Muscle of leg (tissue), 3 donors: ENCODE measurements at regions not wholly inside any gene's neighbourhood (a gene's known extent, or its start where the extent isn't known, plus 50 kb on each side); places are given as distances from the start of the nearest gene placed in this dataset.

Experiments
- DNase-seq: peaks from one replicate; pipeline ENCODE4 v3.0.0; 2013
- H3K27ac ChIP-seq: one replicate; pipeline ENCODE4 v1.5.1; 2013; ENCODE audit warnings: mild to moderate bottlenecking, low read length, control low read depth
- H3K27me3 ChIP-seq: one replicate; pipeline ENCODE4 v1.6.1; 2013; ENCODE audit warnings: low read length; ENCODE audit not compliant: control insufficient read depth, insufficient read depth
- H3K36me3 ChIP-seq: one replicate; pipeline ENCODE4 v1.6.1; 2013; ENCODE audit warnings: low read length; ENCODE audit not compliant: control insufficient read depth, insufficient read depth
- H3K4me1 ChIP-seq: one replicate; pipeline ENCODE4 v1.6.1; 2013; ENCODE audit warnings: low read length; ENCODE audit not compliant: control insufficient read depth, insufficient read depth
- H3K4me3 ChIP-seq: one replicate; pipeline ENCODE4 v1.5.1; 2013; ENCODE audit warnings: low read length, control low read depth
- H3K9me3 ChIP-seq: replicated peaks from 2 replicates; pipeline ENCODE4 v1.6.1; 2013; ENCODE audit warnings: low read depth, low read length; ENCODE audit not compliant: control insufficient read depth
- WGBS: methylation state at CpG from one replicate; pipeline ENCODE4 v1.1.5; 2013; ENCODE audit warnings: missing lambda C conversion rate; ENCODE audit not compliant: insufficient coverage; 5-methylcytosine and 5-hydroxymethylcytosine counted together

DNA sequence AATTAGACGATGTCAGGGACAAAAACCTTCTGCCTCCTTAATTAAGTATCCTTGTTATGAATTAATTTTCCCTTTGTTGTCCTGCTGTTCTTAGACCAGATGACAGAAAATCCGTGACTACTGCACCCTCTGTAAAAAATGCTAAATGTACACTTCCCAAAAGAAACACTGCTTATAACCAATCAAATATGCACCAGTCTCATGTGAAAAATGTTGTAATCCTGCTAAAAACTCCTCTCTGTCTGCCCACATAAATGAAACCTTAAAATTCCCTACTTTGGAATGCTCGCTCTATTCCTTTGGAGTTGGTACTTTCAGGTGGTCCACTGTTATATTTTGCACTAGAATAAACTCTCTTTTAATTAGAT is 366.8 kb upstream of the CCDC179 start:
- Histone ChIP-seq H3K27ac (no peak overlapping the region), H3K4me3 (no peak overlapping the region), H3K4me1 (no peaks in the 10 kb centered on the region), H3K36me3 (no peaks in the 10 kb centered on the region), H3K27me3 (no peaks in the 10 kb centered on the region), H3K9me3 (no peaks in the 10 kb centered on the region)
- WGBS: no CpG with 5 or more reads among the region's 3 CpGs
- DNase-seq: no peak

DNA sequence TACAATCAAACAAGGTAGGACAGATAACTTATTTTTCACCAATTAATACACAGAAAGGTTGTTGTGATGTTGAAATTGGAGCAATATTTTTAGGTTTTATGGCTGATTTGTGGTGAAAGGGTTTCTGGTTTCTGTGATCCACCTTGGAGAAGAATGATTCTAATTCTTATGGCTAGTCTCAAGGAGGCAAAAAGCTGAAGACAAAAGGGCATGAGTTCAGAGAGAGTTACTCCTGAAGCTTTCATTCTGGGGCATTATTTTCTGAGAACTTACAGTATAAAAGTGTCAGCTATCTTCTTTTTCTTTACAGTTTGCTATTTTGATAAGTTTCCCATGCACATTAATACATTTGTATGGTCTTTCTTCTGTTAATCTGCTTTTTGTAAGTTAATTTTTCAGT is 372.4 kb upstream of the CCDC179 start:
- Histone ChIP-seq H3K36me3 (no peaks in the 10 kb centered on the region), H3K4me1 (no peaks in the 10 kb centered on the region), H3K27ac (no peak overlapping the region), H3K9me3 (no peaks in the 10 kb centered on the region), H3K27me3 (no peaks in the 10 kb centered on the region), H3K4me3 (no peak overlapping the region)
- DNase-seq: no peak

DNA sequence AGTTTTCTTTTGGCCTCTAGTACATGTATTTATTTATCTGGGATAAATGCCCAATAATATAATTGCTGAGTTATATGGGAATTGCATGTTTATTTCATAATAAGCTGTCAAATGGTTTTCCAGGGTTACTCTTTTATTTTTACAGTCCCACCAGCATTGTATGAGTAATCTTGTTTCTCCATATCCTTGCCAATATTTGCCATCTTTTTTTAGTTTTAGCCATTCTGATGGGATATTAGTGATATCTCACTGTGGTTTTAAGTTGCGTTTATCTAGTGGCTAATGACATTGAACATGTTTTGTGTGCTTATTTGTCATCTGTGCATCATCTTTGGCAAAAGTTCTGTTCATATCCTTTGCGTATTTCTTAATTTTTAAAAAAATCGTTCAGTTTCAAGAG is 372.8 kb upstream of the CCDC179 start:
- no CpG with 5 or more reads among the region's 3 CpGs for WGBS
- peak; percentile 15 for DNase-seq

GRCh38 chr11:23236826-23237555 is 376.7 kb upstream of the CCDC179 start:
- WGBS: no CpG with 5 or more reads among the region's 2 CpGs
- Histone ChIP-seq H3K27me3 (no peaks in the 10 kb centered on the region), H3K36me3 (no peaks in the 10 kb centered on the region), H3K9me3 (no peaks in the 10 kb centered on the region), H3K4me1 (no peaks in the 10 kb centered on the region), H3K27ac (no peak overlapping the region), H3K4me3 (no peak overlapping the region)
- DNase-seq: no peak

More for the DNA sequence above, 372.8 kb upstream of the CCDC179 start:
- Histone ChIP-seq H3K27me3 (no peaks in the 10 kb centered on the region), H3K36me3 (no peaks in the 10 kb centered on the region), H3K4me1 (no peaks in the 10 kb centered on the region), H3K9me3 (no peaks in the 10 kb centered on the region), H3K4me3 (no peak overlapping the region), H3K27ac (no peak overlapping the region)

DNA sequence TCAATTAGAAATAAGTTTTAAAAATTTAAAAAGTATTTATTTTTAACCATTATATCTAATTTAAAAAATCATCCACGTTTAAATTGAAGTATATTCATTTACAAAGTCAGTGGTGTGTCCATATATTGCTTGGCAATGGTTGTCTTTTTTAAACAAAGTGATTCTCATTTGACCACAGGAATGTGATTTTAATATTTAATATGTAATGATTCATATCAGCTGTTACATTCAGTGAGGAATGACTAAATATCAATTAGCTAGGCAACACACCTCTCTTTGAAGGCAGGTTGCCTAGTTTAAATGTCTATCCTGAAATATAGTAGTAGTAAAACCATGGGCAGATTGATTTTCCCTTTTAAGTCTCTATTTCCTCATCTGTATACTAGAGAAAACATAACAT is 392.2 kb upstream of the CCDC179 start:
- Histone ChIP-seq H3K4me1 (no peaks in the 10 kb centered on the region), H3K4me3 (no peak overlapping the region), H3K27ac (no peak overlapping the region), H3K36me3 (no peaks in the 10 kb centered on the region), H3K9me3 (no peaks in the 10 kb centered on the region), H3K27me3 (no peaks in the 10 kb centered on the region)
- WGBS: no CpG with 5 or more reads among the region's 1 CpG
- no peak for DNase-seq

DNA sequence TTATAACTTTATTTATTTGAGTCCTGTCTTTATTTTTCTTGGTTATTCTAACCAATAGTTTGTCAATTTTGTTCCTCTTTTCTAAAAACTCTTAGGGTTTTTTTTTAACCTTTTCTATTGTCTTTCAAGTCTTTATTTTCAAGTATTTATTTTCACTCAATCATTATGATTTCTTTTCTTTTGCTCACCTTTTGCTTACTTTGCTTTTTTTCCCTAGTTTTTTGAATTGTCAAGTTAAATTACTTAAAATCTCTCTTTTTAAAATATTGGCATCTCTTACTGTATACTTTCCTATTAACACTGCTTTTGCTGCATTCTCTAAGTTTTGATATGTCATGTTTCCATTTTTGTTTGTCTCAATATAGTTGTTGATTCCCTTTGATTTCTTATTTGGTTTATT is 396.8 kb upstream of the CCDC179 start:
- H3K4me3 ChIP-seq: no peak overlapping the region
- no peak overlapping the region for H3K27ac ChIP-seq
- no peak for DNase-seq
- no peaks in the 10 kb centered on the region for H3K36me3 ChIP-seq
- no peaks in the 10 kb centered on the region for H3K27me3 ChIP-seq
- H3K4me1 ChIP-seq: no peaks in the 10 kb centered on the region
- no peaks in the 10 kb centered on the region for H3K9me3 ChIP-seq

DNA sequence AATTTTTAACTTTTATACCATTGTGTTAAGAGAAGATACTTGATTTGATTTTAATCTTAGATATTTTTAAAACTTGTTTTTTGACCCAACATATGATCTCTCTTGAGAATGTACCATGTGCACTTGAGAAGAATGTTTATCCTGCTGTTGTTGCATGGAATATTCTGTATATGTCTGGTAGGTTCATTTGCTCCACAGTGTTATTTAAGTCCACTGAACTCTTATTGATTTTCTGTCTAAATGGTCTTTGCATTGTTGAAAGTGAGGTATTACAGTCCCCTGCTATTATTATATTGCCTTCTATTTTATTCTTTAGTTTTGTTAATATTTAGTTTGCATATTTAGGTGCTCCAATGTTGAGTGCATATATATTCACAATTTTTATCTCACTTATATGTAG is 397.3 kb upstream of the CCDC179 start:
- Histone ChIP-seq H3K4me3 (no peak overlapping the region), H3K27me3 (no peaks in the 10 kb centered on the region), H3K9me3 (no peaks in the 10 kb centered on the region), H3K27ac (no peak overlapping the region), H3K4me1 (no peaks in the 10 kb centered on the region), H3K36me3 (no peaks in the 10 kb centered on the region)
- DNase-seq: no peak

GRCh38 chr11:23263466-23263865 is 403.2 kb upstream of the CCDC179 start:
- no peak for DNase-seq
- H3K9me3 ChIP-seq: no peaks in the 10 kb centered on the region
- H3K27me3 ChIP-seq: no peaks in the 10 kb centered on the region
- H3K36me3 ChIP-seq: no peaks in the 10 kb centered on the region
- H3K4me1 ChIP-seq: no peaks in the 10 kb centered on the region
- no peak overlapping the region for H3K4me3 ChIP-seq
- H3K27ac ChIP-seq: no peak overlapping the region

GRCh38 chr11:23272095-23272494 is 411.8 kb upstream of the CCDC179 start:
- H3K27me3 ChIP-seq: no peaks in the 10 kb centered on the region
- H3K27ac ChIP-seq: no peak overlapping the region
- H3K9me3 ChIP-seq: no peaks in the 10 kb centered on the region
- no peak for DNase-seq
- no peaks in the 10 kb centered on the region for H3K36me3 ChIP-seq
- no peak overlapping the region for H3K4me3 ChIP-seq
- H3K4me1 ChIP-seq: no peaks in the 10 kb centered on the region

- no peak for DNase-seq
- no peaks in the 10 kb centered on the region for H3K4me1 ChIP-seq
- H3K36me3 ChIP-seq: no peaks in the 10 kb centered on the region
- H3K27me3 ChIP-seq: no peaks in the 10 kb centered on the region
- no peaks in the 10 kb centered on the region for H3K9me3 ChIP-seq
- no peak overlapping the region for H3K4me3 ChIP-seq
- 75% methylated on average over 1 of the region's 4 CpGs for WGBS
- H3K27ac ChIP-seq: no peak overlapping the region
Measured at GRCh38 chr11:23278121-23278520, 417.8 kb upstream of the CCDC179 start.

GRCh38 chr11:23280088-23280487 is 419.8 kb upstream of the CCDC179 start:
- no peaks in the 10 kb centered on the region for H3K36me3 ChIP-seq
- H3K9me3 ChIP-seq: no peaks in the 10 kb centered on the region
- no peaks in the 10 kb centered on the region for H3K27me3 ChIP-seq
- H3K4me1 ChIP-seq: no peaks in the 10 kb centered on the region
- no peak overlapping the region for H3K4me3 ChIP-seq
- no CpG with 5 or more reads among the region's 2 CpGs for WGBS
- no peak overlapping the region for H3K27ac ChIP-seq
- no peak for DNase-seq
